ENCODE measurements at regions not wholly inside any gene's neighbourhood (a gene's known extent, or its start where the extent isn't known, plus 50 kb on each side); places are given as distances from the start of the nearest gene placed in this dataset.

DNA sequence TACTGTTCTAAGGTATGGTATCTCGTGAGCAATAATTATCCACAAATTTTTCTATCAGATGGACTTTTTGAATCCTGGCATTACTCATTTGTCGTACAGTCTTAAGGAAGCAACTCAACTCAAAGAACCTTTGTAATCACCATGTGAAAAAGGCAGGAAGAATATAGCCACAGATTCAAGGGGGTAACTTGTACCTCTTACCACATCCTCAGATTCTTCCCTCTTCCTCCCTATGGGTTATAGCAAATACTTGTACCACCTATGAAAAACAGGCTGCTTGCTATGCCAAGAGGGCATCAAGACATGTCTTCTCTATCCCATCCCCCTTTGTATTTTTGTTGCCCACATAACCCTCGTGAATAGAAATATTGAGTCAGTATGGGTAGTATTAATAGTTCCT, 616.6 kb upstream of the USP24 start:
- no peaks in the 10 kb centered on the region for H3K36me3 ChIP-seq (replicated peaks in 1 of 2; ENCODE audit: control insufficient read depth in 1 of 2, insufficient read depth in 2 of 2, low read length in 2 of 2)
- TF ChIP-seq, protein P1, sequence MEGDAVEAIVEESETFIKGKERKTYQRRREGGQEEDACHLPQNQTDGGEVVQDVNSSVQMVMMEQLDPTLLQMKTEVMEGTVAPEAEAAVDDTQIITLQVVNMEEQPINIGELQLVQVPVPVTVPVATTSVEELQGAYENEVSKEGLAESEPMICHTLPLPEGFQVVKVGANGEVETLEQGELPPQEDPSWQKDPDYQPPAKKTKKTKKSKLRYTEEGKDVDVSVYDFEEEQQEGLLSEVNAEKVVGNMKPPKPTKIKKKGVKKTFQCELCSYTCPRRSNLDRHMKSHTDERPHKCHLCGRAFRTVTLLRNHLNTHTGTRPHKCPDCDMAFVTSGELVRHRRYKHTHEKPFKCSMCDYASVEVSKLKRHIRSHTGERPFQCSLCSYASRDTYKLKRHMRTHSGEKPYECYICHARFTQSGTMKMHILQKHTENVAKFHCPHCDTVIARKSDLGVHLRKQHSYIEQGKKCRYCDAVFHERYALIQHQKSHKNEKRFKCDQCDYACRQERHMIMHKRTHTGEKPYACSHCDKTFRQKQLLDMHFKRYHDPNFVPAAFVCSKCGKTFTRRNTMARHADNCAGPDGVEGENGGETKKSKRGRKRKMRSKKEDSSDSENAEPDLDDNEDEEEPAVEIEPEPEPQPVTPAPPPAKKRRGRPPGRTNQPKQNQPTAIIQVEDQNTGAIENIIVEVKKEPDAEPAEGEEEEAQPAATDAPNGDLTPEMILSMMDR (IDR thresholded peaks at IDR 0.05) = no peak
- Mint-ChIP-seq H3K9me3 (peaks cover 0 to 6% (median 0%) of the 10 kb centered on the region in 7 donors), H3K36me3 (no peaks in the 10 kb centered on the region), H3K4me1 (no peaks in the 10 kb centered on the region), H3K27ac (no peak overlapping the region), H3K4me3 (no peak overlapping the region), H3K27me3 (ENCODE audit: low read depth in 3 of 3) (peaks cover 0 to 5% (median 2%) of the 10 kb centered on the region in 3 donors)
- no peaks in the 10 kb centered on the region for H3K4me1 ChIP-seq (ENCODE audit: control insufficient read depth in 1 of 2, insufficient read depth in 2 of 2, low read length in 2 of 2)
- no peak for DNase-seq
- no peaks in the 10 kb centered on the region for H3K79me2 ChIP-seq (ENCODE audit: insufficient read depth, low read length)
- no peak overlapping the region for H3K9ac ChIP-seq (ENCODE audit: insufficient read depth, low read length, poor library complexity, severe bottlenecking)
- H4K20me1 ChIP-seq (ENCODE audit: insufficient read depth, low read length) = no peaks in the 10 kb centered on the region
- no peaks in the 10 kb centered on the region for H3K27me3 ChIP-seq (ENCODE audit: control insufficient read depth in 2 of 2, insufficient read depth in 2 of 2, low read length in 2 of 2)
- intact Hi-C loops (cut with micrococcal nuclease) = no loop called here
- H2AFZ ChIP-seq (ENCODE audit: insufficient read depth, low read depth, low read length, poor library complexity, severe bottlenecking) = no peak overlapping the region
- WGBS (ENCODE audit: insufficient coverage) = no CpG with 5 or more reads among the region's 3 CpGs
- no peak overlapping the region for H3K27ac ChIP-seq (ENCODE audit: low read depth in 1 of 2, low read length in 2 of 2)
- H3K4me2 ChIP-seq (replicated peaks; ENCODE audit: extremely low read depth, low read length, poor library complexity, severe bottlenecking) = no peak overlapping the region
- no peak overlapping the region for H3K4me3 ChIP-seq (replicated peaks in 1 of 3; ENCODE audit: low read depth in 2 of 3, low read length in 3 of 3)
- H3K9me3 ChIP-seq (replicated peaks in 1 of 2; ENCODE audit: control insufficient read depth in 1 of 2, insufficient read depth in 1 of 2, low read length in 2 of 2) = no peaks in the 10 kb centered on the region

DNA sequence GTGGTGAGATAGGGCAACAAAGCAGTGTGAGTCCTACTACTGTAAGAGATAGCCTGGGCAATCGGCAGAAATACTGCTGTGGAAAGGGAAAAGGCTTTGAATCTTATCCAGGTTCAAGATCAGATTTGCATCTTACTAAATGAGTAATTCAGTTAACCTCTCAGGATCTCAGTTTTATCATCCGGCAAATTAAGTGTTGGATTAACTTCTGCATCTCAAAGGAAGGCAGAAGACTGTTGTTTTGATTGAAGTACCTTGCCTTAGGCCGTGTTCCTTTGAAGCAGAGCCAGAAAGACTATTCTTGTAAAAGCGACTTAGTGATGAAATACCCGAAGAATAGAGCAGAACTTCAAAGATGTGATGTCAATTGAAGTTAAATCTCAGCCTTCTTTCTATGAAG, 612.9 kb upstream of the USP24 start:
- TF ChIP-seq, protein P1 (IDR thresholded peaks at IDR 0.05) = no peak
- Histone ChIP-seq H3K4me3 (replicated peaks in 1 of 3; ENCODE audit: low read depth in 2 of 3, low read length in 3 of 3) (no peak overlapping the region), H3K4me1 (ENCODE audit: control insufficient read depth in 1 of 2, insufficient read depth in 2 of 2, low read length in 2 of 2) (no peaks in the 10 kb centered on the region), H3K27ac (ENCODE audit: low read depth in 1 of 2, low read length in 2 of 2) (no peak overlapping the region), H3K9ac (ENCODE audit: insufficient read depth, low read length, poor library complexity, severe bottlenecking) (no peak overlapping the region), H3K9me3 (replicated peaks in 1 of 2; ENCODE audit: control insufficient read depth in 1 of 2, insufficient read depth in 1 of 2, low read length in 2 of 2) (no peaks in the 10 kb centered on the region), H4K20me1 (ENCODE audit: insufficient read depth, low read length) (no peaks in the 10 kb centered on the region), H3K79me2 (ENCODE audit: insufficient read depth, low read length) (no peaks in the 10 kb centered on the region), H3K4me2 (replicated peaks; ENCODE audit: extremely low read depth, low read length, poor library complexity, severe bottlenecking) (no peak overlapping the region), H3K27me3 (ENCODE audit: control insufficient read depth in 2 of 2, insufficient read depth in 2 of 2, low read length in 2 of 2) (no peaks in the 10 kb centered on the region), H2AFZ (ENCODE audit: insufficient read depth, low read depth, low read length, poor library complexity, severe bottlenecking) (no peak overlapping the region), H3K36me3 (replicated peaks in 1 of 2; ENCODE audit: control insufficient read depth in 1 of 2, insufficient read depth in 2 of 2, low read length in 2 of 2) (no peaks in the 10 kb centered on the region)
- DNase-seq = no peak
- WGBS (ENCODE audit: insufficient coverage) = 96% methylated on average over 3 of the region's 5 CpGs
- Mint-ChIP-seq H3K27ac (no peak overlapping the region), H3K36me3 (no peaks in the 10 kb centered on the region), H3K9me3 (peaks cover 0 to 6% (median 2%) of the 10 kb centered on the region in 7 donors), H3K4me3 (no peak overlapping the region), H3K4me1 (no peaks in the 10 kb centered on the region), H3K27me3 (ENCODE audit: low read depth in 3 of 3) (peaks cover 0 to 5% (median 3%) of the 10 kb centered on the region in 3 donors)
- intact Hi-C loops (cut with micrococcal nuclease) = no loop called here

Measured in CD14-positive monocyte (primary cell).